Vagina (tissue), 2 donors: ENCODE measurements at regions not wholly inside any gene's neighbourhood (a gene's known extent, or its start where the extent isn't known, plus 50 kb on each side); places are given as distances from the start of the nearest gene placed in this dataset.

Experiments used
- CTCF ChIP-seq, 3 experiments: fragments of 450-650 bp in 2 of 3; fragments of 200-600 bp in 1 of 3; sonication (generic) in 1 of 3; IDR thresholded peaks; one replicate each; pipeline ENCODE4 v1.5.1; 2017 to 2019; ENCODE audit warnings: antibody characterized with exemption in 3 of 3, mild to moderate bottlenecking in 2 of 3, moderate library complexity in 2 of 3
- POLR2A ChIP-seq, 2 donors: fragments of 450-650 bp; IDR thresholded peaks; one replicate each; pipeline ENCODE4 v1.6.1; 2017; ENCODE audit warnings: antibody characterized with exemption in 2 of 2, mild to moderate bottlenecking in 2 of 2, moderate library complexity in 2 of 2

- TF ChIP-seq CTCF (IDR thresholded peaks at IDR 0.05) (no peak), POLR2A (IDR thresholded peaks at IDR 0.05) (no peak)
Observed at GRCh38 chr9:3768712-3769457, 243.1 kb upstream of the RFX3 start.
